Left lung (tissue), 4 donors: ENCODE measurements at regions not wholly inside any gene's neighbourhood (a gene's known extent, or its start where the extent isn't known, plus 50 kb on each side); places are given as distances from the start of the nearest gene placed in this dataset.

Experiments used
- ATAC-seq: fragments of 200-7000 bp; cut with Tn5 transposase; one replicate; pipeline ENCODE4 v1.9.1; 2020; ENCODE audit warnings: moderate library complexity
- DNase-seq, 4 donors: peaks; one replicate each; pipeline ENCODE4 v3.0.0-alpha.2; 2013 to 2020
- H3K27ac ChIP-seq, 2 donors: fragments of 200-600 bp; sonication (generic) in 1 of 2; one replicate each; pipeline versions ENCODE4 v1.5.0 to v1.8.0; 2020 to 2021
- H3K27me3 ChIP-seq, 2 donors: fragments of 200-600 bp; sonication (generic) in 1 of 2; one replicate each; pipeline versions ENCODE4 v1.5.0 to v1.8.0; 2020 to 2021
- H3K36me3 ChIP-seq, 2 donors: fragments of 200-600 bp; sonication (generic) in 1 of 2; one replicate each; pipeline versions ENCODE4 v1.5.0 to v1.8.0; 2020 to 2021
- H3K4me1 ChIP-seq, 2 donors: fragments of 200-600 bp; one replicate each; pipeline ENCODE4 v1.8.0; 2021
- H3K4me3 ChIP-seq, 2 donors: fragments of 200-600 bp; sonication (generic) in 1 of 2; one replicate each; pipeline versions ENCODE4 v1.5.0 to v1.8.0; 2020 to 2021; ENCODE audit warnings: mild to moderate bottlenecking in 1 of 2
- H3K9me3 ChIP-seq, 2 donors: fragments of 200-600 bp; sonication (generic) in 1 of 2; one replicate each; pipeline versions ENCODE4 v1.5.0 to v1.8.0; 2020 to 2021
- CTCF ChIP-seq, 2 donors: fragments of 200-600 bp; sonication (generic) in 1 of 2; IDR thresholded peaks; one replicate each; pipeline versions ENCODE4 v1.5.0 to v1.8.0; 2021; ENCODE audit warnings: antibody characterized with exemption in 2 of 2
- intact Hi-C, 2 donors: fragments of 100-400 bp; cut with DNase I; formaldehyde crosslinking; loops; one replicate each; pipeline versions ENCODE4 v1.11.2 to v1.14.2; 2022
- donor health status: DM: no; HTN: yes; CAD: no.
- donor health status: DM: no; HTN: no; CAD: no.

- intact Hi-C loops, result no loop called here
- Histone ChIP-seq H3K4me3 (no peak overlapping the region), H3K27ac (no peak overlapping the region), H3K9me3 (no peaks in the 10 kb centered on the region), H3K36me3 (no peaks in the 10 kb centered on the region), H3K27me3 (no peaks in the 10 kb centered on the region), H3K4me1 (no peaks in the 10 kb centered on the region)
- no peak for TF ChIP-seq CTCF (IDR thresholded peaks at IDR 0.05)
- DNase-seq, result no peak
- ATAC-seq, result no peak
Measured at GRCh38 chr4:93888308-93888707, 59.8 kb downstream of the ATOH1 start.

GRCh38 chr4:93888768-93889167, 60.2 kb downstream of the ATOH1 start:
- H3K27ac ChIP-seq, result no peak overlapping the region
- TF ChIP-seq CTCF (IDR thresholded peaks at IDR 0.05), result no peak
- H3K4me1 ChIP-seq, result no peaks in the 10 kb centered on the region
- no peaks in the 10 kb centered on the region for H3K36me3 ChIP-seq
- no peaks in the 10 kb centered on the region for H3K27me3 ChIP-seq
- no peak for ATAC-seq
- no peak overlapping the region for H3K4me3 ChIP-seq
- no peaks in the 10 kb centered on the region for H3K9me3 ChIP-seq
- intact Hi-C loops, result no loop called here
- no peak for DNase-seq

GRCh38 chr4:93891244-93891643, 62.7 kb downstream of the ATOH1 start:
- DNase-seq (no peak), ATAC-seq (no peak)
- no peak for TF ChIP-seq CTCF (IDR thresholded peaks at IDR 0.05)
- H3K9me3 ChIP-seq, result no peaks in the 10 kb centered on the region
- no peak overlapping the region for H3K4me3 ChIP-seq
- H3K27me3 ChIP-seq, result no peaks in the 10 kb centered on the region
- H3K27ac ChIP-seq, result no peak overlapping the region
- intact Hi-C loops, result no loop called here
- no peaks in the 10 kb centered on the region for H3K36me3 ChIP-seq
- no peaks in the 10 kb centered on the region for H3K4me1 ChIP-seq

- ATAC-seq, result no peak
- no peak for TF ChIP-seq CTCF (IDR thresholded peaks at IDR 0.05)
- no peak for DNase-seq
Measured at GRCh38 chr4:93894995-93895394, 66.4 kb downstream of the ATOH1 start.

GRCh38 chr4:93896516-93896915, 68.0 kb downstream of the ATOH1 start:
- Histone ChIP-seq H3K4me3 (no peak overlapping the region), H3K9me3 (no peaks in the 10 kb centered on the region), H3K4me1 (no peaks in the 10 kb centered on the region), H3K36me3 (no peaks in the 10 kb centered on the region), H3K27me3 (no peaks in the 10 kb centered on the region), H3K27ac (no peak overlapping the region)
- DNase-seq, result no peak
- no peak for ATAC-seq
- no peak for TF ChIP-seq CTCF (IDR thresholded peaks at IDR 0.05)
- intact Hi-C loops, result no loop called here

More at GRCh38 chr4:93894995-93895394, 66.4 kb downstream of the ATOH1 start:
- H3K4me1 ChIP-seq, result no peaks in the 10 kb centered on the region
- intact Hi-C loops, result no loop called here
- no peak overlapping the region for H3K4me3 ChIP-seq
- H3K27ac ChIP-seq, result no peak overlapping the region
- H3K36me3 ChIP-seq, result no peaks in the 10 kb centered on the region
- H3K27me3 ChIP-seq, result no peaks in the 10 kb centered on the region
- H3K9me3 ChIP-seq, result no peaks in the 10 kb centered on the region
